GM21786 (cell line): ENCODE measurements at regions not wholly inside any gene's neighbourhood (a gene's known extent, or its start where the extent isn't known, plus 50 kb on each side); places are given as distances from the start of the nearest gene placed in this dataset.
"Not testable (repeated sequence)": the region's sequence is repeated elsewhere in the genome, so short reads cannot be mapped to it uniquely, and the experiment has no call there.

Experiments used
- ATAC-seq: cut with Tn5 transposase; IDR thresholded peaks from one replicate; pipeline ENCODE4 v1.9.1; 2021; ENCODE audit not compliant: unreplicated experiment

DNA sequence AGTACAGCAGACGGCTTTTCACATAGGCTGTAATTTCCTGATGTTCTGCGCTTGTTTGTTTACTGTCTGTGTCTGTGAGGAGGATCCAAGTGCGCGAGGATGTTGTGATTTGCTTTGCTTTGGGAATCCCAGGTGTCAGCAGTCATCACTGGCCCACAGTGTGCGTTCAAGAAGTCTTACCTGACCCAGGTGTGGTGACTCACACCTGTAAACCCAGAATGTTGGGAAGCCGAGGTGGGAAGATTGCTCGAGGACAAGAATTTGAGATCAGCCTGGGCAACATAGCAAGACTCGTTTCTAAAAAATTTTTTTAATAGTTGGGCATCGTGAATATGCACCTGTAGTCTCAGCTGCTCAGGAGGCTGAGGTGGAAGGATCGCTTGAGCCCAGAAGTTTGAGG lies 110.7 kb downstream of the CRLF3 start:
- ATAC-seq, result not testable (repeated sequence)

DNA sequence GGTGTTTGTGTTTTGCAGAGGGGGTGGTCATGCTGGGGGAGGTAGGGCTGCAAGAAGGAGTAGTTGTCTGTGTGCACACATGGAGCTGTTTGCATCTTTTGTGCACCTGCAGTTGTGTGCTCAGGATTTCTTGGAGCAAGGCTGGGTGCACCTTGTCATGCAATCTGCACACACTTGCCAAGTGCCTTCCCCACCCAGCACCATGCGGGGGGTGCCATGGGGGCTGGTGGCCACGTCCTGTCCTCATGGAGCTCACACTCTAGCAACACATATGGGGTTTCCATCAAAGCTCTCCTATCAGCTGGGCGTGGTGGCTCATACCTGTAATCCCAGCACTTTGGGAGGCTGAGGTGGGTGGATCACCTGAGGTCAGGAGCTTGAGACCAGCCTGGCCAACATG lies 111.6 kb downstream of the CRLF3 start:
- ATAC-seq, result not testable (repeated sequence)

DNA sequence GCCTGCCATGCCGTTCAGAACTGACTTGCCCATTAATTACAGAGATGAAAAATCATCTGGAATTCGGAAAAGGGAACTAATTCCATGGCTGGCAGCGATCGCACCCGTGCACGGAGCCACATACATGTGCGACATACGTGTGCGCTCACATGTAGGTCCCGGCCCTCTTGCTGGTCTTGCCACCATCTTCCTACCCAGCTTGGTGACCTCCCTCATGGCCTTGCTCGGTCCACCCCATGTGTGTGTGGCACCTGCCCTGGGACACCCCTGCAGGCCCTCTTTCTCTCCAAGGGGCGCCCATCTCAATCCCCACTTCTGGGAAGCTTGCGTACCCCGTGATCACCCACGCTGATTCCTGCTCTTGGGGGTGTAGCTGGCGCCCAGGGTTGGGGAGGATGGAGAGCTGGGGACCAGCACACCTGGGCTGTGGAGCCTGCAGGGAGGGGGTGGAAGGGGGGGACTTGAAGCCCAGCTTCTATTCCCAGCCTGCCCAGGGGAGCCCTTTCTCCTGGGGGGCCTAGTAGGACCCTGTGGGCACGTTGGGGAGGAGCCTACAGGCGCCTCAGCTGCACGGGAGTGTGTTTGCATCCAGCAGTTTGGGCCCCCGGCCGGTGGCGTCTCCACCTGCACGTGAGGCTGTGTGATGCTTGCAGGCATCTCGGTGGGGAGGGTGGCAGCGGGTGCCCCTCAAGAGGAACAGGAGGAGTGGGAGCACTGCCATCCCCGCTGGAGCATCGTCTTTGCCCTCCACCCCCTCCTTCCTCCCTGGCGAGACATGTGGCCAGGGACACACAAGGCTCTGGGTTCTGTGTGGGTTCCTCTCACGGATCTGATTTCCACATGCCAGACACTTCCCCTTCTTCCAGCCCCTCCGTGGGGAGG lies 112.6 kb downstream of the CRLF3 start:
- ATAC-seq, result not testable (repeated sequence)

DNA sequence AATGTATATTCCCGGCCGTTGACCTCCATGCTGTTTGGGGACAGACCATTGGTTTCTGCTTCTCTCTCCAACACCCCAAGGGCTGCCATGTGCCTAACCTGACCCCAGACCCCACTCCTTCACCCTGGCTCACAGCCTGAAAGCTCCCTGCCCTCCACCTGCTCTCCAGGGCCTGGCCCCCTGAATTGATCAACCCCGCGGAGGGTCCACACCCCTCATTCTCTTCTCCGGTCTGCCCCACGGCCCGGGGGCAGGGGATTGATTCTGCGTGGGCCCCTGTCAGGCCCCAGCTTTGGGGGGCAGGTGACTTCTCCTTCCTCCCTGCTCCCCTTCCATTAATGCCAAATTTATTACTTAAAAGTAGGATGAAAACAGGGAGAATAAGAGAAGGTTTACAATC lies 113.3 kb downstream of the CRLF3 start:
- ATAC-seq, result not testable (repeated sequence)

DNA sequence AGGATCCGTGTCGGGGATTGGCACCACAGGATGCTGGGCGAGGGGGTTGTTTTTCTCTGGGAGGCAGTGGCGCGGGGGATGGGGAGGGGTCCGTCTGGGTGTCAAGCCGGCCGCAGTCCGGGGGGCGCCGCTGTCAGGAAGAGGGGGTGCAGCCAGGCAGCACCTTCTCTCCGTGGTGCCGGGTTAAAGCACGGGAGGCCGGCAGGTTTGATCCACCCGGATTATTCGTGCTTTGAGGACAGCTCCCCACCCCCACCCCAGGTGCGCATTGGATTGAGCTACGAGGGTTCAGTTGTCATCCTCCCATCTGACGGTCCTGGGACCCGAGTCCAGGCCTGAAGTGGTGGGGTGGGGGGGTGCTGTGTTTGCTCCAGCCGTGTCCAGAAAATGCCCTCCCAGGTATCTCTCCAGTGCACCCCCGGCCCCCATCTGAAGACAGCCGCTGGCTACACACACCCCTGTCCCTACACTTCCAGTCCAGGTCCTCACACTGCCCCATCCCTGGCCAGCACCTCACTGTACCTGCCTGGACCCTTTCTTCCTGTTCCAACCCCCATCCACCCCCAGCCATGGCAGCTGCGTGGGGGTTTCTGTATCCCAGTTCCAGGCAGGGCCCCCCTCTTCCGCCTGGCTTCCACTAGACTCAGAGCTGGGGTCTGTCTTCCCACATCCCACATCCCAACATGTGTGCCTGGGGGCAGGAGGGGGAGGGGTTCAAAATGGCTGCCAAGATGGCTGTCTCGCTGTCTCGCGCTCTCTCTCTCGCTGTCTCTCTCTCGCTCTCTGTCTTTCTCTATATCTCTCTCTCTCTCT lies 114.0 kb downstream of the CRLF3 start:
- ATAC-seq, result not testable (repeated sequence)

DNA sequence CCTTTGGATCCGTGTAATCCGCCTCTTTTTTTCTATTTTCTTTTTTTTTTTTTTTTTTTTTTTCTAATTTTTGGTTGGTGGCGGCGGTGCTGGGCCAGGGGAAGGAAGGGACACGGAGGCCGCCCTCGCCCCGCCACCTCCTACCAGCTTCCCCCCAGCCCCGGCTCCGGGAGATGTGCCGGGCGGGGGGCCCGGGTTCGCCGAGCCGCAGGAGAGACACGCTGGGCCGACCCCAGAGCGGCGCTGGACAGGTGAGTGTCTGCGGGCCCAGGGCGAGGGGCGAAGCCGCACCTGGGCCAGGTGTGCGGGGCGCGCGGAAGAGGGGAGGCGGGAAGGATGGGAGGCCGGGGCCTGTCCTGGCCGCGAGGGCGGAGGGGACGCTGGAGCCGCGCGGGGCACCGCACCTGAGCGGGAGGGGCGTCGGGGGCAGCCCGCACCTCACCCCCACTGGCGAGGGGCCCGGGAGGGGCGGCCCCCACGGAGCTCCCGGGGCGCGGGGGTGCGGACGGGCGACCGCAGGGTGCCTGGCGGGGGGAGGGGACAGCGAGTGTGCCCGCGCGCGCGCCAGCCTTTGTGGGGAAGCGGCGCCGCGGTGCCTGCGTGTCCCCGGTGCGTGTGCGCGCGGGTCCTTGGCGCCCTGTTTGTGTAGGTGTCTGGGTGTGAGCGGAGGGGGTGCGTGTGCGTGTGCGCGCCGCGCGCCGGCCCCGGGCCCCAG lies 114.8 kb downstream of the CRLF3 start:
- ATAC-seq, result not testable (repeated sequence)

DNA sequence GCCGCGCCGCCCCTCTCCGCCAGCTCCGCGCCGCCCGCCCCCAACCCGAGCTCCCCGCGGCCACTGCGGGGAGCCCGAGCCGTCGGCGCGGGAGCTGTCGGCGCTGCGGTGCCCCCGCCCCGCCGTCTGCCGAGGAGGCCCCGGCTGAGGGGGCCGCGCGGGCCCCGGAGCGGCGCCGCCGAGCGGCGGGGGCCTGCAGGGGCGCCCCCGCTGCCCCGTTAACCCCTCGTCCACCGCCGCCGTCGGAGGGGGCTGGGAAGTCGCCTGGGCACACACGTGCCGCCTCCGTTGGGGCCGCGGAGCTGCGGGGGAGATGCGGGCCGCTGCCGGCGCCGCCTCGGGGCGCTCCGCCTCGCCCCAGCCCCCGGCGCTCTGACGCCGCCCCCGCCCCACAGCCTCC lies 115.4 kb downstream of the CRLF3 start:
- not testable (repeated sequence) for ATAC-seq

DNA sequence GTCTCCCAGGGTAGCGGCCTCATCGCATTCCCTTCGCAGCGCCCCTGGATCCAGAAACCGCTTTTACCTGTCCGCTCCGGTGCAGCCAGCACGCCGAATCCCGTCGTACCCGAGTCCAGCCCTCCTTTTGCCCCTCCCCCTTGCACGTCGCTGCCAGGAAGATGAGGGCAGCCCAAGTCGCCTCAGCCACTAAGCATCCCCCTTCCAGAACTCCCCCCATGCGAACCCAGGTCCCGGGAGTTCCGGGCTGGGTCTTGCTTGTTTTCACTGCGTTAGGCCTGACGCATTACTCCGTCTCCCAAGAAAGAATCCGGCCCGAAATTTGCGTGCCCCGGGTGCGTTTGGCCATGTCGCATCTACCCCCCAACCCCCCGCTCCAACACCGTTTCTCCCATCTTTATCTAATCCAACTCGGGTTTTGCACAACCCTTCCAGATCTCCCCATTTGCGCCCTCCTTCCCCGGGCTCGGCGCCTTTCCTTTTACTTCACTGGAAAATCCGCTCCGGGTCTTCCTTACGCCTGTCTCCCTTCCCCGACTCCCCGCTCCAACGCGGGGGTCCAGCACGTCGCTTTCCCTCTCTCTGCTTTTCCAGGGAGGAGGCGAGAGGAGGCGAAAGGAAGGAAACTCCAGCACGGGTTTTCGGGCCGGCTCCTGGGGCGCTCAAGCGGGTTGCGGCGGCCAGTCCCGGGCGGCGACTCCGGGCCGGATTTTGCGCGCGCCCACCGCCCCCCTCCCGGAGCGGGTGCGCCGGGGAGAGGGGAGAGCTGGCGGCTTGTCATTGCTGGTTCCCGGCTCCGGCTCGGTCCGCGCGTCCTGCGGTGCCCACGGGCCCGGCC lies 116.0 kb downstream of the CRLF3 start:
- not testable (repeated sequence) for ATAC-seq

DNA sequence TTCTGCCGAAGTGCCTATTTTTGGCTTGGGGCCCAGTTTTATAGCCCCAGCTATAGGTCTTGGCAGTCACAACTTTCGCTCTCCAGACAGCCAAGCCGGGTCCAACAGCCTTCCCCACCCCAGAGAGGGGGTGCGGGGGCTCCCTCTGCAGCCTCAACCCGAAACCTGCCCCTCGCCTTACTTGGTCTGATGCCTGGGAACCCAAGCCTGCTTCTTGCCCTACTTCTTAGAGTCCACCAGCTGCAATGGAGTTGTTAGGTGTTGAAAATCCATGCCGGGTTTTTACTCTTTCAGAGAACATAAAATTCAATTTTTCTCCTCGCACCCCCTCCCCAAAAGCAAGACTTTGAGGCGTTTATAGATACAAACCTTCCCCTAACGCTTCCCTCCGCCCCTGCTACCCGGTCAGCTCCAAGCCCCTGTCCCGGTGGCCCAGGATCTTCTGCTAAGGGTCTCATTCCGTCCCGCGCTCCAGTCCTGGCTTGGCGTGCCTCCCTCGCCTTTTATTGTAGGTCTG lies 116.7 kb downstream of the CRLF3 start:
- ATAC-seq, result not testable (repeated sequence)

DNA sequence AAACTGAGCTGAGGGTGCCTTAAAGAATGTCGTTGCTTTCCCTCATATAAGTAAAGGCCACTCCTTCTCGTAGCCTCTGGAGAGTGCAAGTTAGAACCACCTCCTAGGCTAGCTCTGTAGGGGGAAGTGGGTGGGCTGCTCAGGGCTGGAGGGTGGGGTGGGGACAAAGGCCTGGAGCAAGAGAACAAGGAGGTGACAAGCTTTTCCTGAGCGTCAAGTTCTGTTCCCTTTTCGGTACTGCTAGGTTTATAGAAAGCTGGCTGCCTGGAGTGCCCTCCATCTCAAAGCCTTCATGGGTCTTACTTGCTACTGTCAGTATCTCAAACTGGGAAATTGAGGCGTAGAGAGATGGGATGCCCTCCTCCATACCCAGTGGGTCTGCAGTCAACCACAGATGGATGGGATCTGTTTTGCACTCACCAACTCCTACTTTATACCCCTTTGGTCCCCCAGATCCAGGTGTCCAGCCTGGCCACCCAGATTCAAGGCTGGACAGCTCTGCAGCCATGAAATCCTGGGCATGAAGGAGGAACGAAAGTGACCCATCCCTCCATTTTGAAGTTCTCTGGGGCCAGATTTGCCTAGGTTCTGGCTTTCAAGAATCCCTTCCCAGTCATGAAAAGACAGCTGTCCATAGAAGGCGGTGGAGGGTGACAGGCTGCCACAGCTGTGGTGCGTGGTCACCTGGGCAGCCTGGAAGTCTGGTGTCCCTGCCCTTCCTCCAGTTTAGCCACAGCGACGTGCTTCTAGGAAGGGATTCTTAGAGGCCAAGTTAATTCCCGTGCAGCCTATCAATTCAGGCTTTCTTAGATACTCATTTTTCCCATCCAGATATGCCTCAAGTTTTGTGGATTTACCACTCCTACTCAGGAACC lies 117.8 kb downstream of the CRLF3 start:
- not testable (repeated sequence) for ATAC-seq

DNA sequence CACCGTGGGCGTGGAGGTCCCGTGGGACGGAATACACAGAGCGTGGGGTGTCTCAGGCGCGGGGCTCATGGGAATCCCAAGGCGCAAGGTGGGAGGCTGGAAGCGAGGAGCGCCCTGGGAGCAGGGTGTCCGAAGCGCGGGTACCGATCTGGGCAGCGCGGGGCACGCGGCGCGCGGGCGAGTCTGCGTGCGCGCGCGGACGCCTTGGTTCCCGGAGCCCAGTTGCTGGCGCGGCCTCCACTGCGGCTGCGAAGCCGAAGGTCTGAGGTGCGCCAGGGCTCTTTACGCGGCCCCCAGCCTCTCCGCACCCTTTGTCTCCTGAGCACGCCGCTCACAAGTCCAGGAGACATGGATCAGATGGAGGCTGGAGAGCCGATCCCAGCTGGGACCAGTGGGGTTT lies 118.5 kb downstream of the CRLF3 start:
- ATAC-seq, result not testable (repeated sequence)

DNA sequence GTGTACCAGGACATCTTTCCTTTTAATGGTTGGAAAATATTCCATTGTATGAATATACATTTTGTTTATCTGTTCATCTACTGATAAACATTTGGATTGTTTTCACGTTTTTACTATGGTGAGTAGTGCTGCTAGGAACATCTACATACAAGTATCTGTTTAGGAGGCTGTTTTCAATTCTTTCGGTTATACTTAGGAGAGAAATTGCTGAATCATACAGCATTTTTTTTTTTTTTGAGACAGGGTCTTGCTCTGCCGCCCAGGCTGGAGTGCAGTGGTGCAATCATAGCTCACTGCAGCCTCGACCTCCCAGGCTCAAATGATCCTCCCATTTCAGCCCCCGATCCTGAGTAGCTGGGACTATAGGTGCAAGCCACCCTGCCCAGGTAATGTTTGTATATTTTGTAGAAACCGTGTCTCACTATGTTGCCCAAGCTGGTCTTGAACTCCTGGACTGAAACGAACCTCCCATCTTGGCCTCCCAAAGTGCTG lies 122.9 kb downstream of the CRLF3 start:
- no peak for ATAC-seq

DNA sequence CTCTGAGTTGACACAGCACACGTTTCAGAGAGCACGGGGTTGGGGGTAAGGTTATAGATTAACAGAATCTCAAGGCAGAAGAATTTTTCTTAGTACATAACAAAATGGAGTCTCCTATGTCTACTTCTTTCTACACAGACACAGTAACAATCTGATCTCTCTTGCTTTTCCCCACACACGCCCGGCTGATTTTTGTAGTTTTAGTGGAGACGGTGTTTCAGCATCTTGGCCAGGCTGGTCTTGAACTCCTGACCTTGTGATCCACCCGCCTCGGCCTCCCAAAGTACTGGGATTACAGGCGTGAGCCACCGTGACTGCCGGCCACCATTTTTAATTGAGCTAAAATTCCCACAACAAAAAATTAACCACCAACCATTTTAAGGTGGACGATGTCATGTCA lies 123.7 kb downstream of the CRLF3 start:
- ATAC-seq, result not testable (repeated sequence)

DNA sequence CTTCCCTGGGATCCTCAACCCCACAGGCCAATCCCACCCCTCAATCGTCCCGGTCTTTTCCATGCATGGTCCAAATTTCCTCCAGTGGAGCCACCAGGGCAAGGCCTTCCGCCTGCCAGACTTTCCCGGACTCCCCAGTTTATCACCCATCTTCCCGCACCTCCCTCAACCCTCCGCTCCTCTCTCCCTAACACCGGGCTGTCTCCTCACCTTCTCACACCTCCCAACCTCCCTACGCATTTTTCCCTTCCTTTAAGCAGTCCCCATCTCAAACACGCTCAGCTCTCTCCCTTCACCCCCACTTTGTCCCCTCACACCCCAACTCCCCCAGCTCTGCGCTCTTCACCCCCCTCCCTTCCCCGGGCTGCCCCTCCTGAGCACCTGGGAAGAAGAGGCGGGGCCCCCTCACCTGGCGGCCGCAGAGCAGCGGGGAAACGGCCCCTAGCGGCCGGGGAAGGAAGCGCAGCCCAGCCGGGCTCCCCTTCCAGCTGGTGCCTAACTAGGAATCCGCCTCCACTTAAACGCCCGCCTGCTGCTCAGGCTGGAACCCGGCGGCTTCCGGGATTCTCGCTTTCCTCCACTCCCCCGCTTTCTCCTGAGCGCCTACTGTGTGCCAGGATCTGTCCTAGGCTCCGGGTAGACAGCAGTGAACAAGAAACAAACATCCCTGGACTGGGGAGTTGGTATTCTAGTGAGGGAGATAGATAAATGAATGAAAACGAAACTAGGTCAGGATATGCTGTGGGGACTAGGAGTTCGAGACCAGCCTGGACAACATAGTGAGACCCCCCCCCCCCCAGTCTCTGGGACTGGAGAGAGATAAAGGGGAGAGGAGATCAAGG lies 126.7 kb downstream of the CRLF3 start:
- not testable (repeated sequence) for ATAC-seq

DNA sequence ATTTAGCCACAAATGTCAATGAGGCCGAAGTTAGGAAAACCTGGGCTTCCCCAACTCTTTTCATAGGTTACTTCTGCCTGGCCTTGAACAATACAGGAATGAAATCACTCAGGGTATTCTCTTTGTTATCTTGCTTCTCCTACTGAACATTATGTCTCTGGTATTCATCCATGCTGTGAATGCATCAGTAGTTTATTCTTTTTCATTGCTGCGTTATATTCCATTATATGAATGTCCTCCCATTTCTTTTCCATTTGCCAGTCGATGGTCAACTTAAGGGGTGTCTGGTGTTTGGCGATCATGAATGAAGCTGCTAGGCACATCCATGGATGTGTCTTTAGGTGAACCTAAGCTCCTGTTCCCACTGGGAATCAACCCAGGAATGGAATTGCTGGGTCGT lies 128.3 kb downstream of the CRLF3 start:
- ATAC-seq, result no peak

DNA sequence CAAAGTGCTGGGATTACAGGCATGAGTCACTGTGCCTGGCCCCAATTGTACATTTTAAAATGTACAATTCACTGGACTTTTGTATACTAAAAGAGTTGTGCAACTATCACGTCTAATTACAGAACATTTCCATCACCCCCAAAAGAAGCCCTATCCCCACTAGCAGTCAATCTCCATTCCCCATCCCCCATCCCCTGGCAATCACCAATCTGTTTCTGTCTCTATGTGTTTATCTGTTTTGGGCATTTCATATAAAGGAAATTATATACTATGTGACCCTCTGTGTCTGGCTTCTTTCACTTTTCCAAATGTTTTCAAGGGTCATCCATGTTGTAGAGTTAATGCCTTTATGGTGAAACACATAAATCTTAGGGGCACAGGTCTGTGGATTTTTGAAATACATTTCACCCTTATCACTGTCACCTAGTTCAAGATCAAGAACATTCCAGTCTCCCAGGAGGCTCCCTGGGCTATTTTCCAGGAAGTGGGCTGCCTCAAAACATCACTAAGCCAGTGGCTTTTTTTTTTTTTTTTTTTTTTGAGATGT lies 129.2 kb downstream of the CRLF3 start:
- ATAC-seq, result not testable (repeated sequence)

DNA sequence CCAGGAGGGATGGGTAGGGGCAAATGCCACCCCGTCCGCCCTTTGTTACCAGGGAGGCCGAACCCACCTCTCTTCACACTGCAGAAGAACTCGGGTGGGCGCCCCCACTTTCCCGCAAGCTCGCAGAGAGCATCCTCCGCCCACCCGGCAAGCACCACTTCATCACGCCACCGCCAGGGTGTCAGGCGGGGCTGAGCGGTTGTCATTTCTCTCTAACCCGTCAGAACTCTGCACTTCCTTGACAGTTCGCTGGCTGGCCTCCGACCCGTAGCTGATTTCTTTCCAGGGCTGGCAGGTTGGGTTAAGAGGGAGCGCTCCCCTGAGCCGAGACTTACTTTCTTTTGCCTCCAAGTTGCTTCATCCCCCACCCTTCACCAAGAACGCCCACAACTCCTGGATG lies 130.7 kb downstream of the CRLF3 start:
- ATAC-seq, result not testable (repeated sequence)
